Endothelial cell of umbilical vein (primary cell): ENCODE measurements at regions not wholly inside any gene's neighbourhood (a gene's known extent, or its start where the extent isn't known, plus 50 kb on each side); places are given as distances from the start of the nearest gene placed in this dataset.

Source experiments
- BruUV-seq: library from RNA; stranded (reverse); fragments of 400-500 nt; replicated peaks from 2 replicates; lab custom pipeline; 2021; lab: Mats Ljungman, UMichigan
- CTCF ChIA-PET: fragments of 300-600, 350-600 bp; sonication (Branson Sonifier 250); formaldehyde crosslinking; loops from one replicate; lab custom pipeline; 2021; ENCODE audit warnings: antibody characterized with exemption, inconsistent platforms; lab: Charles Lee
- POLR2A ChIA-PET: fragments of 300-600, 350-600 bp; sonication (Branson Sonifier 250); formaldehyde crosslinking; loops from one replicate; lab custom pipeline; 2021; ENCODE audit warnings: antibody characterized with exemption, inconsistent platforms; lab: Charles Lee
- DNase-seq: peaks from one replicate; pipeline ENCODE4 v3.0.0-alpha.2; 2011; ENCODE audit warnings: low read depth, low spot score
- FAIRE-seq: peaks from 2 replicates; lab custom pipeline; 2011; peaks lifted over from hg19 to GRCh38; lab: Jason Lieb, UNC
- H2AFZ ChIP-seq: 2 replicates; pipeline ENCODE4 v1.6.0; 2012; ENCODE audit warnings: low read depth, low read length, control low read depth, inconsistent platforms
- H3K27ac ChIP-seq: 2 replicates; pipeline ENCODE4 v1.5.1; 2011; ENCODE audit warnings: low read depth, mild to moderate bottlenecking, control low read depth, low read length, moderate library complexity; ENCODE audit not compliant: insufficient read depth
- H3K27me3 ChIP-seq, 2 experiments: 2 replicates each; pipeline versions ENCODE4 v1.6.0 to v1.6.1; 2011; ENCODE audit warnings: low read length in 2 of 2, mixed read lengths in 1 of 2; ENCODE audit not compliant: control insufficient read depth in 2 of 2, insufficient read depth in 2 of 2
- H3K36me3 ChIP-seq, 2 experiments: 2 replicates in 1 of 2; 3 replicates in 1 of 2; pipeline ENCODE4 v1.5.1; 2011; ENCODE audit warnings: low read length in 2 of 2, mild to moderate bottlenecking in 1 of 2, moderate library complexity in 1 of 2; ENCODE audit not compliant: control insufficient read depth in 2 of 2, insufficient read depth in 2 of 2; ENCODE audit errors: extremely low read depth in 1 of 2
- H3K4me1 ChIP-seq: 3 replicates; pipeline ENCODE4 v1.5.1; 2011; ENCODE audit warnings: mild to moderate bottlenecking, low read length; ENCODE audit not compliant: control insufficient read depth, insufficient read depth; ENCODE audit errors: extremely low read depth
- H3K4me2 ChIP-seq: 2 replicates; pipeline ENCODE4 v1.6.1; 2011; ENCODE audit warnings: low read length, control low read depth, mixed read lengths; ENCODE audit not compliant: insufficient read depth
- H3K4me3 ChIP-seq, 3 experiments: fragments of 200-600 bp in 1 of 3; sonication (generic), shearing (Covaris generic) in 1 of 3; replicated peaks in 1 of 3; 2 replicates each; pipeline ENCODE4 v1.5.1; 2011 to 2016; ENCODE audit warnings: control low read depth in 3 of 3, low read length in 3 of 3, mild to moderate bottlenecking in 2 of 3, inconsistent platforms in 1 of 3, low read depth in 1 of 3, moderate library complexity in 1 of 3; ENCODE audit not compliant: insufficient read depth in 1 of 3
- H3K79me2 ChIP-seq: 2 replicates; pipeline ENCODE4 v1.6.0; 2012; ENCODE audit warnings: low read length, inconsistent platforms; ENCODE audit not compliant: control insufficient read depth, insufficient read depth
- H3K9ac ChIP-seq: replicated peaks from 2 replicates; pipeline ENCODE3; 2011; ENCODE audit warnings: low read length, control low read depth; ENCODE audit not compliant: insufficient read depth; ENCODE audit errors: extremely low read depth
- H3K9me1 ChIP-seq: replicated peaks from 3 replicates; pipeline ENCODE4 v1.6.0; 2011; ENCODE audit warnings: mild to moderate bottlenecking, low read length; ENCODE audit not compliant: control insufficient read depth, insufficient read depth; ENCODE audit errors: extremely low read depth
- H3K9me3 ChIP-seq: replicated peaks from 2 replicates; pipeline ENCODE4 v1.5.1; 2012; ENCODE audit warnings: low read length, inconsistent platforms; ENCODE audit not compliant: control insufficient read depth, insufficient read depth
- H4K20me1 ChIP-seq: replicated peaks from 2 replicates; pipeline ENCODE3; 2011; ENCODE audit warnings: mild to moderate bottlenecking, low read length; ENCODE audit not compliant: control insufficient read depth, insufficient read depth; ENCODE audit errors: extremely low read depth
- EZH2 ChIP-seq: IDR thresholded peaks from 2 replicates; pipeline ENCODE4 v1.6.1; 2012; ENCODE audit warnings: borderline replicate concordance, low read depth, mild to moderate bottlenecking, moderate library complexity, low read length, inconsistent platforms; ENCODE audit not compliant: severe bottlenecking
- GATA2 ChIP-seq: IDR thresholded peaks from 2 replicates; pipeline ENCODE4 v1.7.0; 2011; ENCODE audit warnings: low read depth, mild to moderate bottlenecking, moderate library complexity, mixed read lengths, low read length; ENCODE audit not compliant: insufficient read length, insufficient read depth
- JUN ChIP-seq: IDR thresholded peaks from 2 replicates; pipeline ENCODE4 v1.6.1; 2011; ENCODE audit warnings: borderline replicate concordance, low read depth; ENCODE audit not compliant: insufficient read length, insufficient read depth
- MYC ChIP-seq: IDR thresholded peaks from one replicate; pipeline ENCODE4 v1.6.1; 2011; ENCODE audit warnings: mild to moderate bottlenecking, low read depth, low read length
- dilution Hi-C: fragments of 300-500 bp; cut with MboI; formaldehyde crosslinking; loops from one replicate; pipeline ENCODE4 v1.15.0; 2019; ENCODE audit warnings: low sequenced_read_pairs; ENCODE audit not compliant: extremely low pct_ligation_motif_present
- intact Hi-C: fragments of 100-400 bp; cut with micrococcal nuclease; formaldehyde crosslinking; loops from one replicate; pipeline ENCODE4 v1.10.0; 2022
- TF ChIP-seq, protein P1 (sequence below), 2 donors: IDR thresholded peaks; 1 replicate in 1 of 2; 2 replicates in 1 of 2; pipeline ENCODE4 v1.5.1; 2011; ENCODE audit warnings: low read length in 2 of 2, mild to moderate bottlenecking in 2 of 2, moderate library complexity in 2 of 2, control low read depth in 1 of 2, inconsistent platforms in 1 of 2, low read depth in 1 of 2; ENCODE audit not compliant: insufficient read depth in 1 of 2; ENCODE audit errors: extremely low read depth in 1 of 2
- TF ChIP-seq, protein P2 (sequence below): IDR thresholded peaks from 2 replicates; pipeline ENCODE4 v1.6.1; 2011; ENCODE audit not compliant: insufficient read depth, insufficient read length

DNA sequence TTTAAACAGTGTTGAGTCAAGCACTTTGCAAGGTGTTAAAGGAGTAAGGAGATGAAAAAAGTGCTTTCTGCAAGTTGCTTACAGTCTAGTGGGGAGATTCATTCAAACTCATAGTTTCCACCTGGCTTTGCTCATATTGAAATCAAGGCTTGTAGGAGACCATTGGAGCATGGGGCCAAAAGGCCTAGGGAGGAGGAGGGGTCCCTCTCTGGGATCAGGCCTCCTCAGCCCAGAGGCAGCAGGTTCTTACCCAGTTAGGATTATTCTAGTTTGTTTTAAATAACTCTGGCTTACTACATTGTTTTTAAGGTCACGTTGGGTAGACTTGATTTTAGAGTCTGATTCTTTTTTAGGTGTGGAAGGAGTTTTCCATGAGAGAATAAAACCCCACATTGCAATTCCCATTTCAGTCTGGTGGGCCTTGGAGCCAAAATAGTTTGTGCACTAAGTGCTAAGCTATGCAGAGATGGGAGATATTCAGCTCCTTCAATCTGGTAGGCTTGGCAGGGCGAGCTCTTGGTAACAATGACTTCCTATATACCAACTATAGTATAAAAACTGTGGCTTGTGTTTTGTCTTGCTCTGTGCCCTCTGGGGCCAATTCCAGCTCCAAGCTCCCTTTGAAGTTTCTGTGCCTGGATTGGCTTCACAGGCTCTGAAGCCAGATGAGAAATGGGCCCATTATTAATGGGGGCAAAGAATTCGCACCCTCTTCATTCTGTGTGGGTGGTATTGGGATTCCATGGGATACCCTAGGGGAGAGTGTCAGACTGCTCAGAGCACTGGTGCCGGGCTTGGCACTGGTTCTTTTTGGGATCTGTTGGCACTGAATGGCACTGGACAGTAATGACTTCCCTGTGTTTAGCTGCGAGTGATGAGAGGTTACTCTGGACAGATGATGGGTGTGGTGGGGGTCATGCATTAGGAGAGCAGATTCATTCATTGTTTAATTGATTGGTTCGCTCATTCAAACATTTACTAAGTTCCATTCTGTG is 301.1 kb downstream of the MYCN start:
- FAIRE-seq = no peak
- BruUV-seq = no TSS peak

More for the DNA sequence above, 301.1 kb downstream of the MYCN start:
- Histone ChIP-seq H3K4me2 (no peak overlapping the region), H2AFZ (no peak overlapping the region), H3K4me1 (no peaks in the 10 kb centered on the region), H3K4me3 (no peak overlapping the region), H3K27ac (no peak overlapping the region), H3K9me3 (no peaks in the 10 kb centered on the region), H3K36me3 (no peaks in the 10 kb centered on the region), H3K9ac (no peak overlapping the region), H3K27me3 (no peaks in the 10 kb centered on the region), H3K79me2 (no peaks in the 10 kb centered on the region), H4K20me1 (no peaks in the 10 kb centered on the region), H3K9me1 (no peaks in the 10 kb centered on the region)
- TF ChIP-seq GATA2 = no peak
- no peak for TF ChIP-seq EZH2
- TF ChIP-seq, protein P1, sequence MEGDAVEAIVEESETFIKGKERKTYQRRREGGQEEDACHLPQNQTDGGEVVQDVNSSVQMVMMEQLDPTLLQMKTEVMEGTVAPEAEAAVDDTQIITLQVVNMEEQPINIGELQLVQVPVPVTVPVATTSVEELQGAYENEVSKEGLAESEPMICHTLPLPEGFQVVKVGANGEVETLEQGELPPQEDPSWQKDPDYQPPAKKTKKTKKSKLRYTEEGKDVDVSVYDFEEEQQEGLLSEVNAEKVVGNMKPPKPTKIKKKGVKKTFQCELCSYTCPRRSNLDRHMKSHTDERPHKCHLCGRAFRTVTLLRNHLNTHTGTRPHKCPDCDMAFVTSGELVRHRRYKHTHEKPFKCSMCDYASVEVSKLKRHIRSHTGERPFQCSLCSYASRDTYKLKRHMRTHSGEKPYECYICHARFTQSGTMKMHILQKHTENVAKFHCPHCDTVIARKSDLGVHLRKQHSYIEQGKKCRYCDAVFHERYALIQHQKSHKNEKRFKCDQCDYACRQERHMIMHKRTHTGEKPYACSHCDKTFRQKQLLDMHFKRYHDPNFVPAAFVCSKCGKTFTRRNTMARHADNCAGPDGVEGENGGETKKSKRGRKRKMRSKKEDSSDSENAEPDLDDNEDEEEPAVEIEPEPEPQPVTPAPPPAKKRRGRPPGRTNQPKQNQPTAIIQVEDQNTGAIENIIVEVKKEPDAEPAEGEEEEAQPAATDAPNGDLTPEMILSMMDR (IDR thresholded peaks at IDR 0.05; ENCODE audit: extremely low read depth in 1 of 2, insufficient read depth in 1 of 2, low read depth in 1 of 2, low read length in 2 of 2) = no peak
- TF ChIP-seq MYC = no peak
- no peak for TF ChIP-seq JUN
- TF ChIP-seq, protein P2, sequence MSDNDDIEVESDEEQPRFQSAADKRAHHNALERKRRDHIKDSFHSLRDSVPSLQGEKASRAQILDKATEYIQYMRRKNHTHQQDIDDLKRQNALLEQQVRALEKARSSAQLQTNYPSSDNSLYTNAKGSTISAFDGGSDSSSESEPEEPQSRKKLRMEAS = no peak
- POLR2A ChIA-PET = no interaction called here
- no peak for DNase-seq
- dilution Hi-C loops = no loop called here
- intact Hi-C loops = no loop called here
- CTCF ChIA-PET = no interaction called here
